ENCODE measurements at regions not wholly inside any gene's neighbourhood (a gene's known extent, or its start where the extent isn't known, plus 50 kb on each side); places are given as distances from the start of the nearest gene placed in this dataset.
"Not testable (repeated sequence)": the region's sequence is repeated elsewhere in the genome, so short reads cannot be mapped to it uniquely, and the experiment has no call there.

- H3K36me3 ChIP-seq (ENCODE audit: low read depth): no peaks in the 10 kb centered on the region
- no peak for DNase-seq
- no peaks in the 10 kb centered on the region for H3K4me1 ChIP-seq (ENCODE audit: low read depth)
- TF ChIP-seq CTCF (IDR thresholded peaks at IDR 0.05): no peak
- intact Hi-C loops (cut with DNase I, micrococcal nuclease): no loop called here
- no peaks in the 10 kb centered on the region for H3K9me3 ChIP-seq
- no peak for ATAC-seq
- no peak overlapping the region for H3K4me3 ChIP-seq
These were observed 235.8 kb downstream of the EPHA7 start for GRCh38 chr6:93183531-93183972.

- no peaks in the 10 kb centered on the region for H3K36me3 ChIP-seq (ENCODE audit: low read depth)
- DNase-seq (no peak), ATAC-seq (no peak)
These were observed 236.3 kb downstream of the EPHA7 start for GRCh38 chr6:93182938-93183479.

DNA sequence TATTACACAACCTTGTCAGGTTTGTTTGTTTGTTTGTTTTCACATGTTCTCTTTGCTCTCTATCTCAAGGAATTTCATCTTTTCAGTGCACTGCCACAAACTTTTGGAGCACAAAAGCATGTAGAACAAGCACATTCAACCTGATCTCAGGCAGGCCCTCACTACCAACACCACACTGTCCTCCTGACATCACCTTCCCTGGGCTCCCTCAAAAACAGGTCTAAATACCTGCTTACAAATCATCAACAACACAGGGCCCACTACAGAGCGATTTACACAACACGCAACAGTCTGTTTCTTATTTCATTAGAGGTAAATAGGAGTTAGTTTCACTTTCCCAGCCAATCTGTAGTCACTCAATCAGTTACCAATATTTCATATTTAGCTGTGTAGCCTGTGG lies 241.4 kb downstream of the EPHA7 start:
- intact Hi-C loops (cut with DNase I, micrococcal nuclease): no loop called here
- H3K36me3 ChIP-seq (ENCODE audit: low read depth): no peaks in the 10 kb centered on the region
- no peak overlapping the region for H3K4me3 ChIP-seq
- ATAC-seq (no peak), DNase-seq (no peak)
- TF ChIP-seq CTCF (IDR thresholded peaks at IDR 0.05): no peak
- H3K9me3 ChIP-seq: no peaks in the 10 kb centered on the region
- no peaks in the 10 kb centered on the region for H3K4me1 ChIP-seq (ENCODE audit: low read depth)

More at GRCh38 chr6:93182938-93183479, 236.3 kb downstream of the EPHA7 start:
- H3K4me3 ChIP-seq: no peak overlapping the region
- H3K4me1 ChIP-seq (ENCODE audit: low read depth): no peaks in the 10 kb centered on the region
- TF ChIP-seq CTCF (IDR thresholded peaks at IDR 0.05): no peak
- intact Hi-C loops (cut with DNase I, micrococcal nuclease): no loop called here
- H3K9me3 ChIP-seq: no peaks in the 10 kb centered on the region

- no peak for TF ChIP-seq CTCF (IDR thresholded peaks at IDR 0.05)
- intact Hi-C loops (cut with DNase I, micrococcal nuclease): no loop called here
- H3K9me3 ChIP-seq: no peaks in the 10 kb centered on the region
- no peak overlapping the region for H3K4me3 ChIP-seq
- DNase-seq: no peak
- no peaks in the 10 kb centered on the region for H3K4me1 ChIP-seq (ENCODE audit: low read depth)
- no peak for ATAC-seq
- no peaks in the 10 kb centered on the region for H3K36me3 ChIP-seq (ENCODE audit: low read depth)
These were observed 241.9 kb downstream of the EPHA7 start for GRCh38 chr6:93177438-93177837.

- no peak overlapping the region for H3K4me3 ChIP-seq
- intact Hi-C loops (cut with DNase I, micrococcal nuclease): no loop called here
- DNase-seq (no peak), ATAC-seq (no peak)
- no peak for TF ChIP-seq CTCF (IDR thresholded peaks at IDR 0.05)
- no peaks in the 10 kb centered on the region for H3K36me3 ChIP-seq (ENCODE audit: low read depth)
- no peaks in the 10 kb centered on the region for H3K9me3 ChIP-seq
- no peaks in the 10 kb centered on the region for H3K4me1 ChIP-seq (ENCODE audit: low read depth)
These were observed 243.3 kb downstream of the EPHA7 start for GRCh38 chr6:93176070-93176469.

GRCh38 chr6:93173573-93173972 lies 245.8 kb downstream of the EPHA7 start:
- H3K36me3 ChIP-seq (ENCODE audit: low read depth); intact Hi-C loops (cut with DNase I, micrococcal nuclease); H3K4me3 ChIP-seq; DNase-seq; H3K4me1 ChIP-seq (ENCODE audit: low read depth); ATAC-seq; H3K9me3 ChIP-seq: not testable (repeated sequence)
